ENCODE measurements at regions not wholly inside any gene's neighbourhood (a gene's known extent, or its start where the extent isn't known, plus 50 kb on each side); places are given as distances from the start of the nearest gene placed in this dataset.

- no TSS peak for BruUV-seq (replicated peaks)
- no peaks in the 10 kb centered on the region for H3K36me3 ChIP-seq (ENCODE audit: control insufficient read depth in 2 of 2, extremely low read depth in 1 of 2, insufficient read depth in 2 of 2, low read length in 2 of 2)
- H3K79me2 ChIP-seq (ENCODE audit: control insufficient read depth, insufficient read depth, low read length) = no peaks in the 10 kb centered on the region
- DNase-seq (ENCODE audit: low read depth, low spot score) (no peak), FAIRE-seq (no peak)
- H2AFZ ChIP-seq (ENCODE audit: low read depth, low read length) = no peak overlapping the region
- ChIA-PET POLR2A (no interaction called here), CTCF (interaction anchor here (1.4 kb wide), 1 partner anchor 8 kb away, joined by 3 read pairs; no protein-coding TSS in a partner anchor)
- dilution Hi-C loops (cut with MboI; ENCODE audit: extremely low pct_ligation_motif_present, low sequenced_read_pairs) (no loop called here), intact Hi-C loops (cut with micrococcal nuclease) (no loop called here)
- no peaks in the 10 kb centered on the region for H4K20me1 ChIP-seq (replicated peaks; ENCODE audit: control insufficient read depth, extremely low read depth, insufficient read depth, low read length)
- no peaks in the 10 kb centered on the region for H3K9me3 ChIP-seq (replicated peaks; ENCODE audit: control insufficient read depth, insufficient read depth, low read length)
- no peak overlapping the region for H3K4me2 ChIP-seq (ENCODE audit: insufficient read depth, low read length)
- TF ChIP-seq MYC (IDR thresholded peaks at IDR 0.05; ENCODE audit: low read depth, low read length) (no peak), POLR2A (IDR thresholded peaks at IDR 0.05; ENCODE audit: low read depth, low read length) (no peak), EZH2 (IDR thresholded peaks at IDR 0.05; ENCODE audit: borderline replicate concordance, low read depth, low read length, severe bottlenecking) (no peak), JUN (IDR thresholded peaks at IDR 0.05; ENCODE audit: borderline replicate concordance, insufficient read depth, insufficient read length, low read depth) (no peak), CTCF (IDR thresholded peaks at IDR 0.05; ENCODE audit: extremely low read depth in 1 of 2, insufficient read depth in 1 of 2, low read depth in 1 of 2, low read length in 2 of 2) (no peak), FOS (IDR thresholded peaks at IDR 0.05; ENCODE audit: borderline replicate concordance, insufficient read depth, low read length) (no peak), GATA2 (IDR thresholded peaks at IDR 0.05; ENCODE audit: insufficient read depth, insufficient read length, low read depth, low read length) (no peak), MAX (IDR thresholded peaks at IDR 0.05; ENCODE audit: insufficient read depth, insufficient read length) (no peak), POLR2AphosphoS5 (IDR thresholded peaks at IDR 0.05; ENCODE audit: insufficient read depth, low read depth, low read length) (no peak)
- no peaks in the 10 kb centered on the region for H3K27me3 ChIP-seq (ENCODE audit: control insufficient read depth in 2 of 2, insufficient read depth in 2 of 2, low read length in 2 of 2)
- H3K9me1 ChIP-seq (replicated peaks; ENCODE audit: control insufficient read depth, extremely low read depth, insufficient read depth, low read length) = no peaks in the 10 kb centered on the region
- H3K9ac ChIP-seq (replicated peaks; ENCODE audit: extremely low read depth, insufficient read depth, low read length) = no peak overlapping the region
- no peaks in the 10 kb centered on the region for H3K4me1 ChIP-seq (ENCODE audit: control insufficient read depth, extremely low read depth, insufficient read depth, low read length)
- H3K27ac ChIP-seq (ENCODE audit: insufficient read depth, low read depth, low read length) = no peak overlapping the region
- no peak overlapping the region for H3K4me3 ChIP-seq (replicated peaks in 1 of 3; ENCODE audit: insufficient read depth in 1 of 3, low read depth in 1 of 3, low read length in 3 of 3)
These were observed 660.9 kb downstream of the C12orf50 start for GRCh38 chr12:87368259-87368658.

Data from endothelial cell of umbilical vein (primary cell).